GM06990 (cell line): ENCODE measurements at regions not wholly inside any gene's neighbourhood (a gene's known extent, or its start where the extent isn't known, plus 50 kb on each side); places are given as distances from the start of the nearest gene placed in this dataset.

ENCODE experiments used
- DNase-seq: peaks from one replicate; pipeline ENCODE4 v3.0.0-alpha.2; 2011; ENCODE audit not compliant: insufficient read length; ENCODE audit errors: extremely low read depth
- H3K27me3 ChIP-seq: replicated peaks from 2 replicates; pipeline ENCODE4 v1.6.0; 2011; ENCODE audit warnings: low read length; ENCODE audit not compliant: control insufficient read depth, insufficient read depth
- H3K36me3 ChIP-seq: 2 replicates; pipeline ENCODE4 v1.5.1; 2011; ENCODE audit warnings: low read length; ENCODE audit not compliant: control insufficient read depth, insufficient read depth
- H3K4me3 ChIP-seq: replicated peaks from 2 replicates; pipeline ENCODE4 v1.5.1; 2011; ENCODE audit warnings: low read depth, mild to moderate bottlenecking, control low read depth, low read length
- CTCF ChIP-seq: IDR thresholded peaks from 2 replicates; pipeline ENCODE4 v1.5.1; 2011; ENCODE audit warnings: low read length, control low read depth, mild to moderate bottlenecking, inconsistent platforms; ENCODE audit not compliant: insufficient read depth, poor library complexity, severe bottlenecking

- Histone ChIP-seq H3K27me3 (no peaks in the 10 kb centered on the region), H3K4me3 (no peak overlapping the region), H3K36me3 (no peaks in the 10 kb centered on the region)
- no peak for TF ChIP-seq CTCF
- DNase-seq: no peak
These were observed 126.8 kb upstream of the ZNF644 start for GRCh38 chr1:91148641-91149069.

- H3K36me3 ChIP-seq: no peaks in the 10 kb centered on the region
- no peaks in the 10 kb centered on the region; the same call in 1 of the 2 replicates for H3K27me3 ChIP-seq
- DNase-seq: no peak
- TF ChIP-seq CTCF: no peak
- H3K4me3 ChIP-seq: no peak overlapping the region
These were observed 120.0 kb upstream of the ZNF644 start for GRCh38 chr1:91141858-91142257.

- DNase-seq: no peak
- no peak for TF ChIP-seq CTCF
- H3K4me3 ChIP-seq: no peak overlapping the region
- H3K27me3 ChIP-seq: no peaks in the 10 kb centered on the region; the same call in 1 of the 2 replicates
- H3K36me3 ChIP-seq: no peaks in the 10 kb centered on the region
These were observed 117.1 kb upstream of the ZNF644 start for GRCh38 chr1:91138959-91139358.

GRCh38 chr1:91137173-91137852 is 115.5 kb upstream of the ZNF644 start:
- Histone ChIP-seq H3K27me3 (no peaks in the 10 kb centered on the region; the same call in 1 of the 2 replicates), H3K4me3 (no peak overlapping the region), H3K36me3 (no peaks in the 10 kb centered on the region)
- no peak for TF ChIP-seq CTCF
- no peak for DNase-seq

- Histone ChIP-seq H3K4me3 (no peak overlapping the region), H3K36me3 (no peaks in the 10 kb centered on the region), H3K27me3 (no peaks in the 10 kb centered on the region; the same call in 1 of the 2 replicates)
- TF ChIP-seq CTCF: no peak
- no peak for DNase-seq
These were observed 114.0 kb upstream of the ZNF644 start for GRCh38 chr1:91135799-91136198.
